HG03442 (cell line): ENCODE measurements at regions not wholly inside any gene's neighbourhood (a gene's known extent, or its start where the extent isn't known, plus 50 kb on each side); places are given as distances from the start of the nearest gene placed in this dataset.
"Not testable (repeated sequence)": the region's sequence is repeated elsewhere in the genome, so short reads cannot be mapped to it uniquely, and the experiment has no call there.

Source experiments
- ATAC-seq: cut with Tn5 transposase; IDR thresholded peaks from one replicate; pipeline ENCODE4 v1.9.1; 2021; ENCODE audit warnings: mild to moderate bottlenecking, moderate library complexity; ENCODE audit not compliant: unreplicated experiment

- ATAC-seq = peak; percentile 95
Observed at GRCh38 chrY:19541475-19542306, 202.8 kb downstream of the KDM5D start.

- not testable (repeated sequence) for ATAC-seq
Observed at GRCh38 chrY:19535697-19536096, 208.8 kb downstream of the KDM5D start.

GRCh38 chrY:19521976-19522375 is 222.6 kb downstream of the KDM5D start:
- no peak for ATAC-seq

- no peak for ATAC-seq
Observed at GRCh38 chrY:19503092-19503449, 241.5 kb downstream of the KDM5D start.

GRCh38 chrY:19502169-19503091 is 242.1 kb downstream of the KDM5D start:
- no peak for ATAC-seq

GRCh38 chrY:19498556-19498955 is 246.0 kb downstream of the KDM5D start:
- ATAC-seq = no peak

- no peak for ATAC-seq
Observed at GRCh38 chrY:19487494-19487893, 257.0 kb downstream of the KDM5D start.

- no peak for ATAC-seq
Observed at GRCh38 chrY:19484997-19485396, 259.5 kb downstream of the KDM5D start.

- ATAC-seq = no peak
Observed at GRCh38 chrY:19479141-19479540, 265.4 kb downstream of the KDM5D start.

- ATAC-seq = no peak
Observed at GRCh38 chrY:19477959-19478358, 266.6 kb downstream of the KDM5D start.

GRCh38 chrY:19465809-19466208 is 278.7 kb downstream of the KDM5D start:
- ATAC-seq = no peak

GRCh38 chrY:19456855-19457448 is 287.6 kb downstream of the KDM5D start:
- no peak for ATAC-seq

GRCh38 chrY:19433059-19433458 is 311.5 kb downstream of the KDM5D start:
- peak; percentile 58 for ATAC-seq

- ATAC-seq = no peak
Observed at GRCh38 chrY:19427736-19428518, 316.6 kb downstream of the KDM5D start.

- not testable (repeated sequence) for ATAC-seq
Observed at GRCh38 chrY:19427191-19427590, 317.3 kb downstream of the KDM5D start.

- ATAC-seq = no peak
Observed at GRCh38 chrY:19410980-19411766, 333.4 kb downstream of the KDM5D start.

GRCh38 chrY:19406246-19406645 is 338.3 kb downstream of the KDM5D start:
- no peak for ATAC-seq

- no peak for ATAC-seq
Observed at GRCh38 chrY:19405598-19405997, 338.9 kb downstream of the KDM5D start.

- no peak for ATAC-seq
Observed at GRCh38 chrY:19392876-19393275, 351.6 kb downstream of the KDM5D start.

GRCh38 chrY:19391922-19392321 is 352.6 kb downstream of the KDM5D start:
- ATAC-seq = peak; percentile 41
